Immature natural killer cell (primary cell): ENCODE measurements at regions not wholly inside any gene's neighbourhood (a gene's known extent, or its start where the extent isn't known, plus 50 kb on each side); places are given as distances from the start of the nearest gene placed in this dataset.

ENCODE experiments used
- DNase-seq, 3 donors: peaks; one replicate each; pipeline ENCODE4 v3.0.0; 2022; ENCODE audit warnings: mixed read lengths in 1 of 3
- H3K27ac Mint-ChIP-seq, 6 donors: one replicate each; pipeline ENCODE4 v1.8.0; 2020; ENCODE audit warnings: mixed read lengths in 6 of 6, mild to moderate bottlenecking in 5 of 6, inconsistent platforms in 4 of 6, moderate library complexity in 3 of 6
- H3K27me3 Mint-ChIP-seq, 3 donors: one replicate each; pipeline ENCODE4 v1.8.0; 2020 to 2021; ENCODE audit warnings: low read depth in 3 of 3, mild to moderate bottlenecking in 3 of 3, mixed read lengths in 3 of 3, moderate library complexity in 3 of 3, inconsistent platforms in 1 of 3
- H3K36me3 Mint-ChIP-seq, 3 donors: one replicate each; pipeline ENCODE4 v1.8.0; 2020; ENCODE audit warnings: mixed read lengths in 3 of 3, inconsistent platforms in 2 of 3, mild to moderate bottlenecking in 2 of 3
- H3K4me1 Mint-ChIP-seq, 2 donors: one replicate each; pipeline ENCODE4 v1.8.0; 2020; ENCODE audit warnings: inconsistent platforms in 2 of 2, mild to moderate bottlenecking in 2 of 2, mixed read lengths in 2 of 2, moderate library complexity in 1 of 2
- H3K4me3 Mint-ChIP-seq, 5 donors: one replicate each; pipeline ENCODE4 v1.8.0; 2020; ENCODE audit warnings: mild to moderate bottlenecking in 5 of 5, mixed read lengths in 5 of 5, inconsistent platforms in 3 of 5, moderate library complexity in 3 of 5
- H3K9me3 Mint-ChIP-seq, 6 donors: one replicate each; pipeline ENCODE4 v1.8.0; 2020; ENCODE audit warnings: mild to moderate bottlenecking in 6 of 6, mixed read lengths in 6 of 6, inconsistent platforms in 4 of 6, moderate library complexity in 3 of 6

DNA sequence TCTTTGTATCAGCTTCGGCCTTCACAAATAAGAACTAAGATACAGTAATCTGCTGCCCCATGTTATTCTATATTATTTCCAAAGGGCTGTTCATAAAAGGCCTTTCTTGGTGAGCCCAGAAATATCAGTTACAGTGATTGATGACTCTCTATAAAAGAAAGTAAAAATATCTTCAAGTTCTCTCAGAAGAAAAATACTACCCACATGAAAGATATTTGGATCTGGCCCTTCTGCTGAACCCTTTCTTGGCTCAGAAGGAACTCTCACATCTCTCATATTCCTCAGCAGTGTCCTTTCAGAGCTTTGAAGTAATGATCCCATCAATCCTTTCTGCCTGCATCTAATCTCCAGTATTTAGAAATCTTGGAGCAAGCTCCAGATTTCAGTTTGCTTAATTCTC, 76.3 kb upstream of the SLITRK1 start:
- Mint-ChIP-seq H3K4me1 (no peaks in the 10 kb centered on the region), H3K9me3 (no peaks in the 10 kb centered on the region), H3K27ac (no peak overlapping the region), H3K4me3 (no peak overlapping the region), H3K27me3 (no peaks in the 10 kb centered on the region), H3K36me3 (no peaks in the 10 kb centered on the region)
- DNase-seq = no peak

DNA sequence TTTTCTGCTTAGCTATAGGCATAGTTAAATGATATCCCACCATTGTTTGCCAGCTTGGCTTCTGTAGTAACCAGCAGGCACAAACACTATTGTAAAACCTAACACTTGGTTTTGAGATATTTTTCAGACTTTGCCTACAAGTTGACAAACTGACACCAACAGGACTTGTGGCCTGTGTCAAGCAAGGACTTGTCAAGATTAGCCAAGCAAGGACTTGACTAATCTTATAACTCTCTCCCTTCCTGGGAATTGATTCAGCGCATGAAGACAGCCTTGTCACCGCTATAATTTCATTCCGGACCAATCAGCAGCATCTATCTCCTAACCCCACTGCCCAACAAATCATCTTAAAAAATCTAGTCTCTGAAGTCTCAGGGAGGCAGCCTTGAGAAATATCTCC, 72.7 kb upstream of the SLITRK1 start:
- H3K27ac Mint-ChIP-seq = no peak overlapping the region
- H3K36me3 Mint-ChIP-seq = no peaks in the 10 kb centered on the region
- no peaks in the 10 kb centered on the region for H3K27me3 Mint-ChIP-seq
- H3K4me1 Mint-ChIP-seq = no peaks in the 10 kb centered on the region
- no peak for DNase-seq
- H3K9me3 Mint-ChIP-seq = no peaks in the 10 kb centered on the region
- H3K4me3 Mint-ChIP-seq = no peak overlapping the region

DNA sequence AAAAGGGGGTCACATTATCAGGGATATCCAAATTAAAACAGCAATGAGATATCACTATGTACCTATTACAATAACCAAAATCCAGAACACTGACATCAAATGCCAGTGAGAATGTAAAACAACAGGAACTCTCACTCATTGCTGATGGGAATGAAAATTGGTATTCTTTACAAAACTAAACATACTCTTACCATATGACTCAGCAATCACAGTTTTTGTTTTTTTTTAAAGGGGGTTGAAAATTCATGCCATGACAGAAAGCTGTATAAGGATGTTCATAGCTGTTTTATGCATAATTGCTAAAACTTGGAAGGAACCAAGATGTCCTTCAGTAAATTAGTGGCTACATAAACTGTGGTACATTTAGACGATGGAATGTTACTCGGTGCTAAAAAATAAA, 71.6 kb upstream of the SLITRK1 start:
- DNase-seq = no peak
- Mint-ChIP-seq H3K36me3 (no peaks in the 10 kb centered on the region), H3K4me3 (no peak overlapping the region), H3K27me3 (no peaks in the 10 kb centered on the region), H3K9me3 (no peaks in the 10 kb centered on the region), H3K27ac (no peak overlapping the region), H3K4me1 (no peaks in the 10 kb centered on the region)

DNA sequence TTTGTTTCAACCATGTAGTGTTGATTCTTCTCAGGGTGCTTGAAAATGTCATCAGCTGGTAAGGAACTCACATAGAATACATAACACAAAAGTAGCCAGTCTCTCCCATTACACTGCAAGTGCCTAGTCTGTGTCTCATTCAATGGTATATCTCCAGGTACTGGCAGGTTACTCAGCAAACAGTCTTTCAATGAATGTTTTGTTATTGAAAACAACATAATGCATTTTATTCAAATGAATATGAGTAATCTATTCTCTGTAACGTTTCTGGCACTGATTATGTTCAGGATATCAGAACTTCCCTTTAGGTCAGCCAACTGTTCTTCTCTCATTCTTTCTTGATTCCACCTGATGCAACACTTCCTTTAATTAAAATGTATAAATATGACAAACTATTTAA, 68.0 kb upstream of the SLITRK1 start:
- Mint-ChIP-seq H3K27ac (no peak overlapping the region), H3K9me3 (no peaks in the 10 kb centered on the region), H3K36me3 (no peaks in the 10 kb centered on the region), H3K27me3 (peaks cover 0 to 3% (median 0%) of the 10 kb centered on the region in 3 donors), H3K4me1 (no peaks in the 10 kb centered on the region), H3K4me3 (no peak overlapping the region)
- no peak for DNase-seq

DNA sequence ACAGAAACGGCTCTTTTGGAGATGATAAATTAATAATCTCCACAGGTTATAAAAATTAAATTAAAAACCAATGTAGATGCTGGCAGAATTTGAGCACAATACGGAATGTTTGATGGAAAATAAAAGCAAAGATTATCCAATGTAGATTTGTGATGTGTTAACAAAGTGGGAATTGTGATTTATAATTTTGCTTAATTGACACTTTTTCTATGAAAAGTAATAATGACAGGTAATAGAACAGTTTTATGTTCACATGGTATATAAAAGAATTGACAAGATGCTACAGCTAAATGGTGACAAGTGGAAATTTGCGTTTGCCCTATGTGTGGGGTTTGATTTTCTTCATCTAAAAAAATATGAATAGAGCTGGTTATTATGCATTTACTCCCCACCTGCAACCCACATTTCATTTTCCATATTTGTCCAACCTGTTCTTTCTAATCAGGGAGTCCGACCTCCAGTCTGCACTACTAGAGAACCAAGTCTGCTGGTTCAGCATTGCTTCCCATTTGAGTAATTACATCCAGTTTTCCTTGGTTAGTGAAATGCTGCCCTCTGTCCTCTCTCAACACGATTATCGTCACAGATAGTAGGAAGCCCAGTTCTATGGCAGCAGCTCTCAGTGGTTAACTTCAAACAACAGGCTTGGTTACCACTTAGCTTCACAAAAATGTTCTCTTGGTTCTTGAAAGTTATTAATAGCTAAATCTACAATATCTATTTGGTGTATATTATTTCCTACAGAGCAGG, 61.4 kb upstream of the SLITRK1 start:
- Mint-ChIP-seq H3K4me1 (no peaks in the 10 kb centered on the region), H3K27me3 (peaks cover 0 to 3% (median 0%) of the 10 kb centered on the region in 3 donors), H3K36me3 (no peaks in the 10 kb centered on the region), H3K4me3 (no peak overlapping the region), H3K27ac (no peak overlapping the region), H3K9me3 (no peaks in the 10 kb centered on the region)
- DNase-seq = no peak

DNA sequence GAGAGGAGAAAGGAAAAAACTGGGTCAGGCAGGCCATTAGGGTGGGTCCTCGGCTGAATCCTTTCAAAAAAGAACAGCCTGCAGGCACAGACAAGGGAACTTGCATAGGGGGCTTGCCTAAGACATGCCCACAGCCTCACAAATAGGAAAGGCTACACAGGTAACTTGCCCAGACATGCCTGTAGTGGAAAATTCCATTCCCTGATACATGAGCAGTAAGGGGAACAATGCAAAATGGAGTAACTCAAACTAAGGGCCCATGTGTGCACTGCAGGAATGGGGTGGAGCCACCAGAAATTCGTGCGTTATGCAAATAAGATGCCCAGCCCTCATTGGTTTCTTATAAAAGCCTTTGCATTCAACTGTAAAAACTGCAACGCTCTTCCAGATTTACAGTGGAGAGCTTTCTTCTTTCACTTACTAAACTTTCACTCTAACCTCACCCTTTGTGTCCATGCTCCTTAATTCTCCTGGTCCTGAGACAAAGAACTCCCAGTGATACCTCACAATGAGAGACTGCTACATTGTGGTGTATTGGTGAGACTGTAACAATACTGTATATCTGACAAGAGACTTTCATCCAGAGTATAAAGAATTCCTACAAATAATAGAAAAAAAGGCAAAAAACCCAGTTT, 59.5 kb upstream of the SLITRK1 start:
- H3K27ac Mint-ChIP-seq = no peak overlapping the region
- DNase-seq = no peak
- no peaks in the 10 kb centered on the region for H3K4me1 Mint-ChIP-seq
- no peaks in the 10 kb centered on the region for H3K36me3 Mint-ChIP-seq
- no peak overlapping the region for H3K4me3 Mint-ChIP-seq
- peaks cover 0 to 1% (median 0%) of the 10 kb centered on the region in 6 donors for H3K9me3 Mint-ChIP-seq
- no peaks in the 10 kb centered on the region for H3K27me3 Mint-ChIP-seq

DNA sequence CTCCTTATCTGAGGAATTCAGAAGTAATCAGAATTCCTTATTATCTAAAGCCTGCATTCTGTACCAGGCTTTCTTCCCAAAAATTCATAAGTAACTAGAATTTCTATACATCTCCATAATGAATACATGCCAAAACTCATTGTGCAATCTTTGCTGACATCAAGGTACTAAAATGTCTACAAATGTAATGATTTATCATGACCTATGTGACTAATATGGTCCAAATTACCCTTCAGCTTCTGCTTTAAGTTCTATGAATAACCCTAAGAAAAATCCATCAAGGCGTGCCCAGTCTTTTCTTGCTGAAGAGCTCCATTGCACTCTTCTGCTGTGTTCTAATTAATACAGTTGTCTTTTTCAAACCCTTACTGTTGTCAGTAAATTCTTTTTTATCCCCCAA, 58.5 kb upstream of the SLITRK1 start:
- DNase-seq = no peak
- Mint-ChIP-seq H3K36me3 (no peaks in the 10 kb centered on the region), H3K4me1 (no peaks in the 10 kb centered on the region), H3K27ac (no peak overlapping the region), H3K9me3 (peaks cover 0 to 1% (median 0%) of the 10 kb centered on the region in 6 donors), H3K27me3 (no peaks in the 10 kb centered on the region), H3K4me3 (no peak overlapping the region)

DNA sequence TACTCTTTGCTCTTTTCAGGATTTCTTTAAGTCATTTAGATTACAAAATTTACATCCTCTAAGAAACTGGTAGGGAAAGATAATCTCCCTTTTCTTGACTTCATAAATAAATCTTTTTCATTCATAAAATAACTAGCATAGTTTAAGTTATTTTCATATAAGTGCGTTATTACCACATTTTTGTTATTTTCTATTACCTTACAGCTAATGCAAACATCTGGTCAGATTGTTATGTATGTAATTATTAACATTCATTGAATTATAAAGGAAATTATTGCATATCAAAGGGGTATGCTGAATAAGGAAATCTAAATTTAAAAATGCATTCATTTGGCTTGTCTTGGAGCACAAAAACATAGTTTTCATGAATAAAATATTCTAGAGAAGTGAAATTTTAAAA, 55.3 kb upstream of the SLITRK1 start:
- Mint-ChIP-seq H3K4me3 (no peak overlapping the region), H3K4me1 (no peaks in the 10 kb centered on the region), H3K36me3 (no peaks in the 10 kb centered on the region), H3K27me3 (no peaks in the 10 kb centered on the region), H3K9me3 (peaks cover 0 to 1% (median 0%) of the 10 kb centered on the region in 6 donors), H3K27ac (no peak overlapping the region)
- no peak for DNase-seq

DNA sequence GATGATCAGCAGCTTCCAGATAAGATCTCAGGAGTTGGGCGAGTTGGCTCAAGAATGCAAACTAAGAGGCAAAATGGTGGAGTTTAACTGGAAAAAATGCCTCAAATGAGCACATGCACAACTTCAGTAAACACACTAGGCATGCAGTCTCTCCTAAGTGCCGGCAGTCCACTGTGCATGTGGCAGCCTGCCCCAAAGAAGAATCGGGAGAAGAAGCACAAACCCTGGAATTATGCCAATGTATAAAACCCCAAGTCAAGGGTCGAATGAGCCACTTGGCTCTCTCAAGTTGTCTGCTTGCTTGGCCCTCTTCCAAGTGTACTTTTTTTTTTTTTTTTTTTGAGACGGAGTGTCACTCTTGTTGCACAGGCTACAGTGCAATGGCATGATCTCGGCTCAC, 53.3 kb upstream of the SLITRK1 start:
- Mint-ChIP-seq H3K9me3 (peaks cover 0 to 4% (median 1%) of the 10 kb centered on the region in 6 donors), H3K4me1 (no peaks in the 10 kb centered on the region)

More for the DNA sequence above, 53.3 kb upstream of the SLITRK1 start:
- Mint-ChIP-seq H3K27me3 (no peaks in the 10 kb centered on the region), H3K27ac (no peak overlapping the region), H3K4me3 (no peak overlapping the region), H3K36me3 (no peaks in the 10 kb centered on the region)
- no peak for DNase-seq
